Transverse colon (tissue), 4 donors: ENCODE measurements at regions not wholly inside any gene's neighbourhood (a gene's known extent, or its start where the extent isn't known, plus 50 kb on each side); places are given as distances from the start of the nearest gene placed in this dataset.
"Not testable (repeated sequence)": the region's sequence is repeated elsewhere in the genome, so short reads cannot be mapped to it uniquely, and the experiment has no call there.

ENCODE experiments used
- DNase-seq: peaks from one replicate; pipeline ENCODE4 v3.0.0-alpha.2; 2019
- H3K27ac ChIP-seq, 4 donors: fragments of 200-600 bp; sonication (generic); 2 replicates each; pipeline ENCODE4 v1.5.1; 2016 to 2018; ENCODE audit warnings: inconsistent platforms in 4 of 4
- H3K27me3 ChIP-seq: fragments of 200-600 bp; sonication (generic); 2 replicates; pipeline ENCODE4 v1.5.1; 2017; ENCODE audit warnings: inconsistent platforms
- H3K36me3 ChIP-seq, 4 donors: fragments of 200-600 bp; sonication (generic); 2 replicates each; pipeline ENCODE4 v1.5.1; 2017 to 2019; ENCODE audit warnings: inconsistent platforms in 4 of 4
- H3K4me1 ChIP-seq, 4 donors: fragments of 200-600 bp; sonication (generic); 2 replicates each; pipeline ENCODE4 v1.5.1; 2017 to 2020; ENCODE audit warnings: inconsistent platforms in 4 of 4
- H3K4me3 ChIP-seq, 4 donors: fragments of 200-600 bp; sonication (generic); 1 replicate in 1 of 4; 2 replicates in 3 of 4; pipeline versions ENCODE4 v1.5.1 to v1.6.1; 2017 to 2019; ENCODE audit warnings: inconsistent platforms in 4 of 4
- H3K9me3 ChIP-seq, 2 donors: fragments of 200-600 bp; sonication (generic); 2 replicates each; pipeline ENCODE4 v1.5.1; 2017 to 2019; ENCODE audit warnings: inconsistent platforms in 2 of 2
- CTCF ChIP-seq, 5 experiments: fragments of 200-600 bp in 3 of 5; fragments of 450-650 bp in 2 of 5; sonication (generic) in 3 of 5; IDR thresholded peaks; 1 replicate in 2 of 5; 2 replicates in 3 of 5; pipeline ENCODE4 v1.5.1; 2016 to 2017; ENCODE audit warnings: antibody characterized with exemption in 5 of 5, inconsistent platforms in 3 of 5, mild to moderate bottlenecking in 2 of 5, moderate library complexity in 1 of 5
- EP300 ChIP-seq: sonication (generic); formaldehyde crosslinking; IDR thresholded peaks from one replicate; pipeline ENCODE4 v1.6.1; 2017; ENCODE audit warnings: antibody characterized with exemption, low read depth
- POLR2A ChIP-seq: fragments of 450-650 bp; IDR thresholded peaks from one replicate; pipeline ENCODE4 v1.6.1; 2016; ENCODE audit warnings: antibody characterized with exemption, mild to moderate bottlenecking, moderate library complexity
- POLR2AphosphoS5 ChIP-seq, 3 donors: sonication (generic); formaldehyde crosslinking; IDR thresholded peaks; one replicate each; pipeline ENCODE4 v1.6.1; 2016; ENCODE audit warnings: antibody characterized with exemption in 3 of 3
- WGBS, 2 donors: methylation state at CpG; one replicate each; pipeline ENCODE4 v1.1.5; 2018; ENCODE audit warnings: low coverage in 1 of 2; 5-methylcytosine and 5-hydroxymethylcytosine counted together
- in situ Hi-C, 4 donors: fragments of 200-750 bp; cut with MboI; loops; one replicate each; pipeline versions ENCODE4 v1.15.0 to v1.15.1; 2017; ENCODE audit warnings: low sequenced_read_pairs in 3 of 4, low pct_ligation_motif_present in 1 of 4, low pct_unique_long_range_greater_than_20kb in 1 of 4
- intact Hi-C: fragments of 100-400 bp; cut with DNase I; formaldehyde crosslinking; loops from one replicate; pipeline ENCODE4 v1.15.1; 2023; ENCODE audit warnings: low total_unique reads

GRCh38 chr15:66633938-66634250, 68.1 kb upstream of the LCTL start:
- in situ Hi-C loops (no loop called here), intact Hi-C loops (no loop called here)
- Histone ChIP-seq H3K4me1 (no peaks in the 10 kb centered on the region), H3K27ac (no peak overlapping the region), H3K27me3 (no peaks in the 10 kb centered on the region), H3K36me3 (no peaks in the 10 kb centered on the region), H3K9me3 (no peaks in the 10 kb centered on the region), H3K4me3 (no peak overlapping the region)
- WGBS, 2 donors, result 94 to 100% methylated on average over 3 of the region's 3 CpGs
- no peak for DNase-seq
- TF ChIP-seq EP300, result no peak
- no peak for TF ChIP-seq POLR2A
- no peak for TF ChIP-seq POLR2AphosphoS5 (IDR thresholded peaks at IDR 0.05)
- no peak for TF ChIP-seq CTCF (IDR thresholded peaks at IDR 0.05)

GRCh38 chr15:66634540-66634939, 67.5 kb upstream of the SMAD6 start:
- TF ChIP-seq CTCF (IDR thresholded peaks at IDR 0.05) (no peak), POLR2A (no peak), EP300 (no peak), POLR2AphosphoS5 (IDR thresholded peaks at IDR 0.05) (no peak)
- intact Hi-C loops, result no loop called here

GRCh38 chr15:66635006-66635405, 67.0 kb upstream of the SMAD6 start:
- DNase-seq, result no peak
- Histone ChIP-seq H3K4me1 (no peaks in the 10 kb centered on the region), H3K36me3 (no peaks in the 10 kb centered on the region), H3K27ac (no peak overlapping the region), H3K27me3 (no peaks in the 10 kb centered on the region), H3K9me3 (no peaks in the 10 kb centered on the region), H3K4me3 (no peak overlapping the region)
- TF ChIP-seq EP300 (no peak), CTCF (IDR thresholded peaks at IDR 0.05) (no peak), POLR2AphosphoS5 (IDR thresholded peaks at IDR 0.05) (no peak), POLR2A (no peak)
- in situ Hi-C loops, result no loop called here
- intact Hi-C loops, result no loop called here
- 85 to 87% methylated on average over 4 to 5 of the region's 5 CpGs for WGBS, 2 donors

More at GRCh38 chr15:66634540-66634939, 67.5 kb upstream of the SMAD6 start:
- H3K36me3 ChIP-seq, result no peaks in the 10 kb centered on the region
- 98% methylated on average over 5 of the region's 5 CpGs; no CpG with 5 or more reads in 1 of the 2 donors for WGBS, 2 donors
- H3K4me1 ChIP-seq, result no peaks in the 10 kb centered on the region
- H3K27me3 ChIP-seq, result no peaks in the 10 kb centered on the region
- DNase-seq, result no peak
- no peak overlapping the region for H3K27ac ChIP-seq
- no peaks in the 10 kb centered on the region for H3K9me3 ChIP-seq
- in situ Hi-C loops, result no loop called here
- no peak overlapping the region for H3K4me3 ChIP-seq

GRCh38 chr15:66635817-66636216, 66.2 kb upstream of the SMAD6 start:
- DNase-seq, result no peak
- no peak overlapping the region for H3K4me3 ChIP-seq
- intact Hi-C loops (no loop called here), in situ Hi-C loops (no loop called here)
- H3K27me3 ChIP-seq, result no peaks in the 10 kb centered on the region
- TF ChIP-seq EP300 (no peak), POLR2AphosphoS5 (IDR thresholded peaks at IDR 0.05) (no peak), CTCF (IDR thresholded peaks at IDR 0.05) (no peak), POLR2A (no peak)
- WGBS, 2 donors, result 92% methylated on average over 4 of the region's 4 CpGs; no CpG with 5 or more reads in 1 of the 2 donors
- no peaks in the 10 kb centered on the region for H3K4me1 ChIP-seq
- H3K27ac ChIP-seq, result no peak overlapping the region
- H3K36me3 ChIP-seq, result no peaks in the 10 kb centered on the region
- H3K9me3 ChIP-seq, result no peaks in the 10 kb centered on the region

- H3K4me1 ChIP-seq, H3K4me3 ChIP-seq, DNase-seq, H3K9me3 ChIP-seq, H3K36me3 ChIP-seq, H3K27ac ChIP-seq, in situ Hi-C loops, intact Hi-C loops, H3K27me3 ChIP-seq: not testable (repeated sequence)
- WGBS, 2 donors, result 84 to 100% methylated on average over 7 to 9 of the region's 9 CpGs
Measured at GRCh38 chr15:66637044-66637443, 65.0 kb upstream of the SMAD6 start.
